SW480 (cell line): ENCODE measurements at regions not wholly inside any gene's neighbourhood (a gene's known extent, or its start where the extent isn't known, plus 50 kb on each side); places are given as distances from the start of the nearest gene placed in this dataset.

Source experiments
- DNase-seq: peaks from one replicate; pipeline ENCODE4 v3.0.0-alpha.2; 2016; ENCODE audit warnings: low spot score

DNA sequence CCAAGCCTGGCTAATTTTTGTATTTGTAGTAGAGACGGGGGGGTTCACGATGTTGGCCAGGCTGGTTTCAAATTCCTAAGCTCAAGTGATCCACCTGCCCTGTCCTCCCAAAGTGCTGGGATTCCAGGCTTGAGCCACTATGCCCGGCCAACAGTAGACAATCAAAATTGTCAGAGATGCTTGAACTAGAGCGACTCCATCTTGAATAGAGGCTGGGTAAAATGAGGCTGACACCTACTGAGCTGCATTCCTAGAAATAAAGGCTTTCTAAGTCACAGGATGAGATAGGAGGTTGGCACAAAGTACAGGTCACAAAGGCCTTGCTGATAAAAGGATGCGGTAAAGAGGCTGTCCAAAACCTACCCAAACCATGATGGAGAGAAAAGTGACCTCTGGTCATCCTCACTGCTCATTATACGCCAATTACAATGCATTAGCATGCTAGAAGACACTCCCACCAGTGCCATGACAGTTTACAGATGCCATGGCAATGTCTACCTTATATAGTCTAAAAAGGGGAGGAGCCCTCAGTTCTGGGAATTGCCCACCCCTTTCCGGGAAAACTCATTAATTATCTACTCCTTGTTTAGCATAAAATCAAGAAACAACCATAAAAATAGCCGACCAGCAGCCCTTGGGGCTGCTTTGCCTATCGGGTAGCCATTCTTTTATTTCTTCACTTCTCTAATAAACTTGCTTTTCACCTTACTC, 134.5 kb downstream of the BAMBI start:
- DNase-seq, result no peak

DNA sequence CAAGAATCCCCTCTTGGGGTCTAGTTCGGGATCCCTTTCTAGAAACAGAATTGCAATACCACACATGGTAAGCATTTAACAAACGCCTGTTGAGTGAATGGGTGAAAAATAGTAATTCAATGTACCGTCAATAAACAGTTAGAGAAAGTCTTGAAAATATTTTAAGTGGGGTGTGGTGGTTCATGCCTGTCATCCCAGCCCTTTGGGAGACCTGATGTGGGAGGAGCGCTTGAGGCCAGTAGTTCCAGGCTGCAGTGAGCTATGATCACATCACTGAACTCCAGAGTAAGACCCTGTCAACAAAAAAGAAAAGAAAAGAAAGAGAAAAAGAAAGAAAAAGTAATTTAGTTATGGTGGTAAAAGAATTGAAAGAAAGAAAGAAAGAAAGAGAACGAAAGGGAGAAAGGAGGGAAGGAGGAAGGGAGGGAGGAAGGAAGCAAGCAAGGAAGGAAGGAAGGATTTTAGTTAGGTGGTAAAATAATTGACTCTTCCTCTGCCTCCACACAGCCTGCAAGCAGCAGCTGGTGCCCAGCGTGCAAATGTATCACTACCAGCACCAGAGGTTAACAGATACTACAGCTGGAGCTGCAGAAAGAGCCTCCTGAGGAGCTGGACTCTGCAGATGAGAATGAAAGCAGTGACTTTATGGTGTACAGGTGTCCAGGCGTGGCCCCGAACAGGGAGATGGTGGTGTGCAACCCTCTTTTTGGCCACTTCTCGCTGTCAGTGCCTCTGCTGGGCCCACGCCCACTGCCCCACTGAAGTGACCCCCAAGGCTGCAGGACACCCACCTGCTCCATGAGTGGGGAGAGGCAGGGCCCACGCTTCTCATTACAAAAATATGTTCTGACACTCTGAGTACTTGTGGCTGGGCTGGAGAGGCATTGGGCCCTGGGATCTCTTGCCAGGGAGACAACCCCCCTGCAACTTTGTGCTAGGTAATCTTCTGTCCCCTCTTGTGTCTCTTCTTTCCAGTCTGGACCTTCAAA, 135.4 kb downstream of the BAMBI start:
- DNase-seq, result no peak

DNA sequence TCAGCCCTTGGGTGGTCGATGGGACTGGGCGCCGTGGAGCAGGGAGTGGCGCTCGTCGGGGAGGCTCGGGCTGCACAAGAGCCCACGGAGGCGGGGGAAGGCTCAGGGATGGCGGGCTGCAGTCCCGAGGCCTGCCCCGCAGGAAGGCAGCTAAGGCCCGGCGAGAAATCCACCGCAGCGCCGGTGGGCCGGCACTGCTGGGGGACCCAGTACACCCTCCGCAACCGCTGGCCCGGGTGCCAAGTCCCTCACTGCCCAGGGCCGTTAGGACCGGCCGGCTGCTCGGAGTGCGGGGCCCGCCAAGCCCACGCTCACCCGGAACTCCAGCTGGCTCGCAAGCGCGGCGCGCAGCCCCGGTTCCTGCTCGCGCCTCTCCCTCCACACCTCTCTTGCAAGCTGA, 138.4 kb downstream of the BAMBI start:
- no peak for DNase-seq

DNA sequence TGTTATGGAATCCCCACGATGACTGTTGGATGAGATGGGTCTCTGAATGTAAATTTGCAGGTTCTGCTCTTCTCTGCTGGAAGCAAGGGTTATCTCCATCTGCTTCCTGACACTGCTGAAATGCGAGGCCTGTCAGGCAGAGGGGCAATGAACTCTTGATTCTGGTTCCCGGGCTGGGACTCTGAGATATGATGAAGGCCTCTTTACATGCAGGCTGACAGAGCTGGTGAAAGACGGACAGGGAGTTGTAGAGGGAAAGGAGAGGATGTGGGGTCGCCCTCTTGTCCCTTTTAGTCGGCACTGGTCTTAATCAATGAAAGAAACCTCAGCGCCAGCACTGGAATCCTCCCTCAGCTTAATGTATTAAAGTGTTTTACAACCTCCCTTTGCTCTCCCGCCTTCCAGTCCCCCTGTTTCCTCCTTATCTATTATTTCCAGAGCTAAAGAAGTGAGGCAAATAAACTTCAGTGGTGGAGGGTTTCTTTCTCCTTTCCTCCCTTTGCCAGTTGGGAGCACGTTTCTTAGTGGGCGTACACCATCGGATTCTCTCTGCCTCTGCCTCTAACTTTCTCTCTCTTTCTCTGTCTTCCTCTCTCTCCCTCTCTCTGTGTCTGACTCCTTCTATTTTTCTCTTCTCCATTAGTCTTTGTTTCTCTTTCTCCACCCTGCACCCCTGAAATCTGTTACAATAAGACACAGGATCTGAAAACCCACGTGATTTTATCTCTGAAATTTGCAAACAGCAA, 145.6 kb downstream of the BAMBI start:
- no peak for DNase-seq

DNA sequence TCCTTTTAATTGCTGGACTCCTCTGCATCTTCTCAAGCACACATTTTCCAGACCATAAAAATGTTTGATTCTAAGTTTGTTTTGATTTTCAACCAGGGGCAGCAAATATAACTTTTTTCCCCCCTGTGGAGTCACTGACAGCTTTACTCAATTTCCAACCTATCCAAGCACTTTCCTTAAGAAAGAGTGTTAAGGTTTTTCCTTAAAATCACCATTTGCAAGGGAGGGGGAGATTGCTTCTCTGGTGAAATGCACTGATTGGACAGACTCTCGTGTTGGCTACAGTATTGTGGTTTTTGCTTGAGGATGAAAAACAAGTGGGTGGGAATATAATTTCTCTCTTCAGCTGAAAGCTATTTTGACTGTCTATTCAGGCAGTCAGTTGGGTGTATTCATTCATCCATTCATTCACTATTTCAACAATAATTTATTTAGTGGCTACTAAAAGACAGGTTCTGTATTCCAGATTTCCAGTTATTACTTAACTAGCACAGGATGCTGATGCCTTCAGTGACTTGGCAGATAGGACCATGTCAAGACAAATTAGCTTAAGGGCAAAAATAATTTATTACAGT, 146.3 kb downstream of the BAMBI start:
- DNase-seq, result no peak

DNA sequence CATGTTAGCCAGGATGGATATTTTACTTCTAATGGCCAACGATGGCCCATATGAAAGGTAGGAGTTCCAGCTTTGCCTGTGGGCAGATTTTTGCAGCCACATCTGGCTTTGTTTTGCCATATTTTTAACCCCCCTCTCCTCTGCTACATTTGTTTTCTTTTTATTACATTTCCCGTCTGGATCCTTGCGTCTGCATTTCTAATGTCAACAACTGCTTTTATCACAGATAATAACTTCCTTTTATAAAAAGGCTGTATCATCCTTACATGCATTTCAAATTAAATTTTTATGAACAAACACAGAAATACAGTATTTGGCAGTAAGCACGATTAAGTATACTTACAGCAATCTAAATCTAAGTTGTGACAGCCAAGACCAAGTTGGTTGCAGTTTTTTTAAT, 156.0 kb downstream of the BAMBI start:
- DNase-seq, result no peak

DNA sequence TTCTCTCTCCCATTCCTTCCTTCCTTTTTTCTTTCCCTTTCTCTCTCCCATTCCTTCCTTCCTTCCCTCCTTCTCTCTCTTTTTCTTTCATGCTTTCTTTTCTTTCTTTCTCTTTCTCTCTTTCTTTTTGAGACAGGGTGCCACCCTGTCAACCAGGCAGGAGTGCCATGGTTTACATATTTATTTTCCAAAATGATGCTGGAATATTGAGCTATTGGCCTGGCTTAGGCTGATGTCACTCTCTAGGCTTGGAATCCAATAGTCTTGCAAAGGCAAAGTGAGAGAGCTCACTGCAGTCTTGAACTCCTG, 159.1 kb downstream of the BAMBI start:
- no peak for DNase-seq

DNA sequence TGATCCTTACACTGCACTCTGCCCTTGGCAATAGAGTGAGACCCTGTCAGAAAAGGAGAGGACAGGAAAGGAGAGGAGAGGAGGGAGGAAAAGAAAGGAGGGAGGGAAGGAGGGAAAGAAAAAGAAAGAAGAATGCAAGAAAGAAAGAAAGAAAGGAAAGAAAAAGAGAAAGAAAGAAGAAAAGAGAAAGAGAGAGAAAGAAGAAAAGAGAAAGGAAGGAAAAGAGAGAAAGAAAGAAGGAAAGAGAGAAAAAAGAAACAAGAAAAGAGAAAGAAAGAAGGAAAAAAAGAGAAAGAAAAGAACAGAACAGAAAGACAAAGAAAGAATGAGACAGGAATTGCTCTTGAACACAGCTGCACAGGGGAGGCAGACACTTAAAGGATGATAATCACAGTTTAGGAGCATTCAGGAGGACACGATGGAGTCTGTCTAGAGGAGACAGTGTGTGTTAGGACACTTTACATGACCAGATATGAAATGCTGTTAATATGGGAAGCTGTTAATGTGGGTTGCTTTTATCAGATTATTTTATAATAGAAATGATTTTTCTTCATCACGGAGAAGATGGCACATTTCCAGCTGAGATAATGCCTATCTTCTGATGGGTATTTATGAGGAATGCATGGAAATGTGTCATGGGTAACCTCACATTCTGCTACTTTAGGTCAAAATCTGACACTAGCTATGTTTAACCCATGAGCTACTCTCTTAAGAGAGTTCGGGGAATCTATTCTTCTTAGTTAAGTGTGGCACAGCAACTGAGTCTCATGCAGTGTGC, 160.5 kb downstream of the BAMBI start:
- no peak for DNase-seq

DNA sequence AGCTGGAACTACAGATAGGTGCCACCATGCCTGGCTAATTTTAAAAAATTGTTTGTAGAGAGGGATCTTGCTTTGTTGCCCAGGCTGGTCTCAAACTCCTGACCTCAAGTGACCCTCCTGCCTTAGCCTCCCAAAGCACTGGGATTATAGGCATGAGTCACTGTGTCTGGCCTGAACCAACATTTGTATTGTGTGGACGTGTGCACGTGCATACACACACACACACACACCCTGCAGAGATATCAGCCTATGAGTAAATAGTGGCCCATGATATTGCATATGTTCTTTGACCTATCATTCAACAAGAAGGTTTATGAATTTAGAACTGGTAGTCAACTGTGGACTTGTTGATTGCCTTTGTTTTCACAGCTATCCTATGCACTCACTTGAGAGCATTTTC, 161.6 kb downstream of the BAMBI start:
- no peak for DNase-seq

DNA sequence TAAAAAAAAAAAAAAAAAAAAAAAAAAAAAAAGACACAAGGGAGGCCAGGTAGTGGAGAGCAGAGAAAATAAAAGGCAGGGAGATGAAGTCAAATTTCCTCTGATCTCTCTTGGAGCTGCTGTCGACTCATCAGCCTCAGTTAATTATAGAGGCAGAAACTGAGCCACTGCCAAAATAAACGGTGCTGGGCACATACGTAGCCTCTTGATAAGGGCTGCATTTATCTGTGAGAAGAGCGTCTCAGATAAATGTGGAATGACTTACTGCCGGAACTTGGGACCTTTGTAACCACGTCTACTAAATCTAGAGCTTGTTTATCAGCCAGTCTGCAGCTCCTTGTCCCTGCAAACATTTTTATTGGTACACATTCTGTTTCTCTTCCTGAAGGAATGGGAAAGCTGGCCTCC, 162.3 kb downstream of the BAMBI start:
- DNase-seq, result no peak

DNA sequence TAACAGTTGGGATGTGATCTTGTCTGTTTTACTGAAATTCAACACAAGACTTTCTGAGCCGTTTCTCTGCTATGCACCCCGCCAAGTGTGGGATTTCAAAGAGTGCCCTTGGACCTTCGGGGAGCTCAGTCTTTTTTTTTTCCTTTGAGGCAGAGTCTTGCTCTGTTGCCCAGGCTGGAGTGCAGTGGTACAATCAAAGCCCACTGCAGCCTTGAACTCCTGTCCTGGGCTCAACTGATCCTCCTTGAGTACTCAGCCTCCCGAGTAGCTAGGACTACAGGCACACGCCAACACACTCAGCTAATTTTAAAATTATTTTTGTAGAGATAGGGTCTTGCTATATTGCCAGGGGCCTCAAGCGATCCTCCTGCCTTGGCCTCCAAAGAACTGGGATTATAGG, 162.9 kb downstream of the BAMBI start:
- no peak for DNase-seq

DNA sequence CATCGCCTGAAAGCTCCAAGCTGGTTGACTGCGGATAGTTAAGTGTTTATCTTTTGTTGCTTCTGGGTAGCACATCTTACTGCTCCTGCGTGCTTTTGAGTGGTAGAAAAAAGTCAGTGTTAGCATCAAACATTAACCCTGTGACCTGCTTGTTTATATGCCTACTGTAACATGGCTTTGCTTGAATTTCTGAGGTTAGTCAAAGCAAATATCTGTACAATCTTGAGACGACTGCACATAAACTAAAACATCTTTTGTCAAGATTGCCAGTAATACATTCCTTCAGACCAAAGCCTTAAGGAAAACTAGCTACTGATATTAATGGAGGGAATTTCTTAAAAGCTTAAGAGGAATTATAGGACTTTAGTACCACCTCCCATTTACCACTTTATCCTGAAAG, 163.7 kb downstream of the BAMBI start:
- DNase-seq, result no peak

DNA sequence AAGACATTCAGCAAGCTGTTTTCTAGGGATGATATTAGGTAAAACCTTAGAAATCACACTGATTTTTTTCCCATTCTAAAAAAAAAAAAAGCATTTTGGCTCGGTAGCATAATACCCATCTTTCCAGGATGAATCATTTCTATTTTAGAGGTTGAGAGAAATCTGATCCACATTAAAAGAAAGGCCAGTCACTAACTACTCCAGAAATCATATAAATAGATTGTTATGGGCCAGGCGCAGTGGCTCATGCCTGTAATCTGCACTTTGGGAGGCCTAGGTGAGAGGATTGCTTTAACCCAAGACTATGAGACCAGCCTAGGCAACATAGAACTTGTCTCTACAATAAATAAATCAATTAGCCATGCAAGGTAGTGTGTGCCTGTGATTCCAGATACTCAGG, 164.3 kb downstream of the BAMBI start:
- DNase-seq, result no peak

DNA sequence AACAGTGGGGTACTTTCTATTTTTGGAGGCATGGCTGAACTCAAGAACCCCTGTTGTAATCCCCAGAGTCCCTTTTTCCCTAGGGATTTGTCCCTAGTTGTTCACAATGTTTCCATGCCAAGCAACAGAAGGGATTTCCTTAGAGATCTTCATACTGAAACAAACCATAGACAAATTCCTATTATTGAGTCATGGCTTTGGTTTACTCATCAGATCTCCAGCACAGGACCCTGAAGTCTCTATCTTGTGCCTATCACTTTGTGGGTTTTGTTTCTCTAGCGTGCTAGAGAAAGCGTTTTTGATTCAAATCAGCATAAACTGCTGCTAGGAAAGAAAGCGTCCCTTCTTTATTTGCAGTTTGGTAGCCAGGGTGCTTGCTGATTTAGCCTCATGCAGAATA, 165.0 kb downstream of the BAMBI start:
- DNase-seq, result no peak

DNA sequence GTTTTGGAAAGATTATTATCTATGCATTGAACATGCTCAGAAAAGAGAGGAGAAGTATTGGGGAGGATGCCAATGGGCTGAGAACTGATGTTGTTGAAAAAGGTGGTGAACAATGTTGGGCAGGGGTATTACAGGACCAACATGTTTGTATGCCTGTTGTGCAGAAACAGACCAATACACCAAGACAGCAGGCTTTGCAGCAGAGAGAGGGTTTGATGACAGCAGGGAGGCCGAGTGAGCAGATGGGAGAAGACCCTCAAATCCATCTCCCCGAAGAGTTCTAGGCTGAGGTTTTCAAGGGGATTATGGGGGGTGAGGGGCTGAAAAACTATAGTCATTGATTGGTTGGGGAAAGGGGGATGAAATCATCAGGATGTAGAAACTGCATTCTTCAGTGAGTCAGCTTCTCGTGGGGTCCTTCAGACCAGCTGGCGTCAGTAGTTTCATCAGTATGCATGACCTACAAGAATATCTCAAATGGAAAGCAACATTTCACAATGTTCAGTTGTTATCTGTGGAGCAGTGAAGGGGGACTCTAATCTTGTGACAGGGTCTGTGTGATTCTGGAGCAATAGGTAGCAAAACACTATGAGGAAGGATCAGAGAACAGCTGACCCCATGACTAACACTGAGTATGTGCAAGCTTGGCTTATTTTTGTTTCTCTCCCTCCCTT, 167.8 kb downstream of the BAMBI start:
- DNase-seq, result no peak

DNA sequence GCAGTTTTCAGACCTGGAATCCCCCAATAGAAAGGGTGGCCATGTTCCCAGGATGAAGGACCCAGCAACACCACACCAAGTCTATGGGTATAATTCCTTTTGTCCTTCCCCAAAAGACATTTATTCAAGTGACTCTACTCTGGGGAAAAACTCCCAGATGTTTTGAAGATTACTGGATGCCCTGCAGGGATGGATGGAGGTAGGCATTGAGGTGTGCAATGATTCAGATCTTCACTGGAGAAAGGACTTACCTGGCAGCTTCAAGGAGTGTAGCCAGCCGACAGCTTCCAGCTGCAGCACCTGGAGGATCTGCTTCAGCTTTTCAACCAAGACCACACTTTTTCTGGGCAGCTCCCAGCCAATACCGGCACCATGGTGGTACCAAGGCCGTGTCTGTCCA, 172.0 kb downstream of the BAMBI start:
- no peak for DNase-seq

DNA sequence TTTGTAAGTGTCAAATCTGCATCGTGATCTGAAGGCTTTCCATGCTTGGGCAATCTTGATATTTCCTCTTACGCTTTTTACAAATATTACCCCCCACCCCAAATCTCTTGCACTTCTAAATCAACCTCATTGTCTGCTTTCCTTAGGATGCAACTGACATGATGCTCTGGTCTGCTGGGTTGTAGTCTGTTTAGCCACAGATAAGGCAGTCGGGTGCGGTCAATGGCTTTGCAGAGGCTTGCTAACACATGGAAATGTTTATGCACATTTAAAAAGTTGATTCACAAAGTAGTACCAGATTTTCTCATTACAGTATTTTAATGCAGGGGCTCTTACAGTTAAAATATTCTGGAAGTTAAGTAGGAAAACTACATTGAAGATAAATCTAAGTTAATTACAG, 172.5 kb downstream of the BAMBI start:
- DNase-seq, result no peak

DNA sequence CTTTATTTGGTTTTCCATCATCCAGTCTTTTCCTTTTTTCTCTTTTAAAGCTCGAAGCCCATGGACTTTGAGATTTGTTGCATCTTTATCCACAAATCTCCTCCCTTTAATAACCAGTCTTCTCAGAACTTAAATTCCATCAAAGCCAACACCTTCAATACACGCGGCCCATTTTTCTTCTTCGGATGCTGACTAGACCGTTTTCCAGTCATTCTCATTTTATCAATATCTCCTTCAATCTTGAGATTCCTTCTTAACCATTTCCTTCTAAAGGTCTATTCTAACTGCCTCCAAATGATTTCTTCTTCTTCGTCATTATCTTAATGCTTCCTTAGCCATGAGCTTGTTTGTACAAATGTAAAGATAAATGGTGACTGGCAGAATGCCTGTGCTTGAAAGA, 173.5 kb downstream of the BAMBI start:
- DNase-seq, result no peak

DNA sequence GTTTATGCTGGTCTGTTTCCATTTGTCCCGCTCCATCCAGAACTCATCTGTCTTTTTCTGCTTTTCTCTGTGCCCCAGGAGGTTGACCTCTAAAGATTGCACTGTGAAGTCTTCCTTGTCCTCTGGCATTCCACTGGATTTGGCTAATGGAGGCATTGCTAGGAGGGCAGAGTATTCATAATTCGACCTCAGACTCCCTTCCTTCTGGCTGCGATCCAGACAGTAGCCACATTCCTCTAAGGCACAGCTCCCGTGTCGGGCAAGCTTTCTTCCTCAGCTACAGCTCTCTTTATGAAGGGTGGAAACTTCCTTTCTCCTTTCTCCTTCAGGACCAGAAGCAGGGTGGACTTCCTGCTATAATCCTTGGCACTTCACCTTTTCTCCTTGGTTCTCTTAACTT, 175.9 kb downstream of the BAMBI start:
- DNase-seq, result no peak

DNA sequence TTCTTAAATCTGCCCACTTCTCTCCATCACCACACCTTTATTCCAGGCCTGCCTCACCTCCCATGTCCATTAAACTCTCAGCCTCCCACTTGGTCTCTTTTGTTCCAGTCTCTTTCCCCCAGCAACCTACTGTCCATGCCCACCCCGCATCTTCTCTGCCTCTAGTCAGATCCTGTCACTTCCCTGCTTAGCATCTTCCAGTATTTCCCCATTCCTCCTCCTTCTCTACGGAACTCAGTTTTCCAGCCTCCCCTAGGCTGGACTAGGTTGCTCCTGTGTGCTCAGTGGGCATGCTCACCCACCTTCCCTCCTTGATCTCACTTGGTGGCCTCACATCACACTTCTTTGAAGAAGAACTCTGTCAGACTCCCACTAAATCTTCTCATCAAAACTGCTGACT, 179.8 kb downstream of the BAMBI start:
- no peak for DNase-seq

DNA sequence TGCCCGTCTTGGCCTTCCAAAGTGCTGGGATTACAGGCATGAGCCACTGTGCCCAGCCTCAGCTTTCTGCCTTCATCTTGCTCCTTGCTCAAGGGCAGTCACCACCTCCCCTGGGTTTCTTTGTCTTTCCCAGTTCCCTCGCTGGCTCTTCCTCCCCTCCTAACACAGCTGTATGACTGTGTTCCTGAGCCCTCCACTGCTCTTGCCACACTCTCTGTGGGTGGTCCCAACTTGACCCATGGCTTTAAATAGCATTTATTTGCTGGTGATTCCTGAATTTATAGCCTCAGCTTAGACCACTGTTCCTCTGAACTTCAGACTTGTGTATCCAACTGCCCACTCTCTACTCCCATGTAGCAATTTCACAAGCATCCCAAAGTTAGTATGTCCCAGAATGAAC, 181.3 kb downstream of the BAMBI start:
- no peak for DNase-seq
